HEK293 (cell line): ENCODE measurements at regions not wholly inside any gene's neighbourhood (a gene's known extent, or its start where the extent isn't known, plus 50 kb on each side); places are given as distances from the start of the nearest gene placed in this dataset.

Experiments used
- CTCF ChIA-PET: fragments of 350-600 bp; formaldehyde crosslinking; extraction: SDS; loops from one replicate; lab custom pipeline; 2021; ENCODE audit warnings: antibody characterized with exemption; lab: Yijun Ruan, JAX
- POLR2A ChIA-PET: fragments of 300-600 bp; formaldehyde crosslinking; extraction: SDS; loops from one replicate; lab custom pipeline; 2020; ENCODE audit warnings: antibody characterized with exemption, inconsistent platforms; lab: Yijun Ruan, JAX
- H3K27ac ChIP-seq: fragments of 200-500 bp; sonication (Bioruptor generic); 2 replicates; pipeline ENCODE4 v1.5.1; 2014; ENCODE audit warnings: low read depth, low read length, control low read depth, inconsistent platforms; ENCODE audit errors: extremely low read depth
- H3K36me3 ChIP-seq, 2 experiments: fragments of 200-500 bp in 1 of 2; sonication (Bioruptor generic) in 1 of 2; 1 replicate in 1 of 2; 2 replicates in 1 of 2; pipeline ENCODE4 v1.5.1; 2014 to 2017; ENCODE audit warnings: inconsistent platforms in 2 of 2, low read length in 2 of 2; ENCODE audit not compliant: control insufficient read depth in 2 of 2, insufficient read depth in 1 of 2
- H3K4me1 ChIP-seq: fragments of 200-500 bp; sonication (Bioruptor generic); 2 replicates; pipeline ENCODE4 v1.5.1; 2014; ENCODE audit warnings: mild to moderate bottlenecking, low read length, inconsistent platforms; ENCODE audit not compliant: control insufficient read depth, insufficient read depth
- H3K4me3 ChIP-seq: 2 replicates; pipeline ENCODE4 v1.5.1; 2011; ENCODE audit warnings: low read depth, mild to moderate bottlenecking, control low read depth, low read length, moderate library complexity
- H3K9me3 ChIP-seq: fragments of 200-500 bp; sonication (Bioruptor generic); 2 replicates; pipeline ENCODE4 v1.5.1; 2014; ENCODE audit warnings: low read depth, low read length, inconsistent platforms; ENCODE audit not compliant: control insufficient read depth, insufficient read depth
- BCL11B ChIP-seq: fragments of 450-650 bp; formaldehyde crosslinking; IDR thresholded peaks from 2 replicates; pipeline ENCODE4 v1.5.1; 2016; ENCODE audit warnings: low read depth, missing biosample characterization, missing genetic modification characterization
- EGR2 ChIP-seq: fragments of 450-650 bp; formaldehyde crosslinking; IDR thresholded peaks from 2 replicates; pipeline ENCODE4 v1.5.1; 2016; ENCODE audit warnings: low read depth, missing biosample characterization, missing genetic modification characterization
- KLF10 ChIP-seq: fragments of 450-650 bp; IDR thresholded peaks from 2 replicates; pipeline ENCODE4 v1.5.1; 2018; ENCODE audit warnings: missing biosample characterization, mild to moderate bottlenecking, missing genetic modification characterization
- MZF1 ChIP-seq: fragments of 450-650 bp; formaldehyde crosslinking; IDR thresholded peaks from 2 replicates; pipeline ENCODE4 v1.5.1; 2017; ENCODE audit warnings: missing biosample characterization, missing genetic modification characterization, borderline replicate concordance
- OSR2 ChIP-seq: fragments of 450-650 bp; formaldehyde crosslinking; IDR thresholded peaks from 2 replicates; pipeline ENCODE4 v1.5.1; 2016; ENCODE audit warnings: missing biosample characterization, missing genetic modification characterization
- ZNF174 ChIP-seq: fragments of 450-650 bp; formaldehyde crosslinking; IDR thresholded peaks from 2 replicates; pipeline ENCODE4 v1.5.0; 2017; ENCODE audit warnings: missing biosample characterization, mild to moderate bottlenecking, missing genetic modification characterization
- ZNF239 ChIP-seq: fragments of 450-650 bp; formaldehyde crosslinking; IDR thresholded peaks from 2 replicates; pipeline ENCODE4 v1.5.1; 2016; ENCODE audit warnings: missing biosample characterization, missing genetic modification characterization
- ZNF354C ChIP-seq: fragments of 450-650 bp; formaldehyde crosslinking; IDR thresholded peaks from 2 replicates; pipeline ENCODE4 v1.5.1; 2016; ENCODE audit warnings: missing biosample characterization, missing genetic modification characterization, low read depth, borderline replicate concordance
- ZNF510 ChIP-seq: fragments of 450-650 bp; formaldehyde crosslinking; IDR thresholded peaks from 2 replicates; pipeline ENCODE4 v1.5.1; 2018; ENCODE audit warnings: mild to moderate bottlenecking, missing genetic modification characterization, missing biosample characterization; ENCODE audit not compliant: insufficient replicate concordance
- ZNF623 ChIP-seq: fragments of 450-650 bp; formaldehyde crosslinking; IDR thresholded peaks from 2 replicates; pipeline ENCODE4 v1.5.1; 2016; ENCODE audit warnings: missing biosample characterization, missing genetic modification characterization
- TF ChIP-seq, protein P1 (sequence below): fragments of 450-650 bp; formaldehyde crosslinking; conservative IDR thresholded peaks from 2 replicates; pipeline ENCODE4 v1.5.1; 2016; ENCODE audit warnings: low read depth, missing biosample characterization, missing genetic modification characterization
- TF ChIP-seq, protein P2 (sequence below): fragments of 450-650 bp; IDR thresholded peaks from 2 replicates; pipeline ENCODE4 v1.5.1; 2018; ENCODE audit warnings: missing biosample characterization, missing genetic modification characterization
- TF ChIP-seq, protein P3 (sequence below): fragments of 450-650 bp; formaldehyde crosslinking; optimal IDR thresholded peaks from 2 replicates; pipeline ENCODE3; 2016; ENCODE audit warnings: missing biosample characterization, mild to moderate bottlenecking, missing genetic modification characterization
- TF ChIP-seq, protein P4 (sequence below): fragments of 450-650 bp; formaldehyde crosslinking; IDR thresholded peaks from 2 replicates; pipeline ENCODE4 v1.5.1; 2016; ENCODE audit warnings: missing biosample characterization, missing genetic modification characterization
- TF ChIP-seq, protein P5 (sequence below): fragments of 450-650 bp; formaldehyde crosslinking; IDR thresholded peaks from 2 replicates; pipeline ENCODE4 v1.5.1; 2017; ENCODE audit warnings: missing biosample characterization, missing genetic modification characterization
- TF ChIP-seq, protein P6 (sequence below): fragments of 450-650 bp; formaldehyde crosslinking; IDR thresholded peaks from 2 replicates; pipeline ENCODE4 v1.5.1; 2016; ENCODE audit warnings: missing biosample characterization, missing genetic modification characterization
- TF ChIP-seq, protein P7 (sequence below): fragments of 450-650 bp; formaldehyde crosslinking; IDR thresholded peaks from 2 replicates; pipeline ENCODE4 v1.5.1; 2017; ENCODE audit warnings: missing biosample characterization, mild to moderate bottlenecking, missing genetic modification characterization, moderate library complexity

DNA sequence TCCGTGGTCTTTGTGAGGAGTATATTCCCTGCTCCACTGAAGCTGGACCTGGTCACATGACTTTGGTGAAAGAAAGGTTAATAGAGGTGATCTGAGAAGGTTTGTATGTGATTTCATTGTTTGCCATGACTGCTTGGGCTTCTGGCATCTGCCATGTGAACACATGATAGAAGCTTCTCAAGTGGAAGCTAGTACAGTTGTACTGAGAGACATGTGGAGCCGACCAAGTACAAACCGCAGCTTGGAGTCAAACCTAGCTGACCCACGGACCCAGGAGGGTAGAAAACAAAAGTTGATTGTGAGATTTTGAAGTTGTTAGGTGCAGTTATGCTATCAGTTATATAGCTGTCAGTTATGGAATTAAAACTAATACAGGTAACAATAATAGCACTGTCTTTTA is 140.4 kb downstream of the CARTPT start:
- POLR2A ChIA-PET: no interaction called here
- TF ChIP-seq, protein P1, sequence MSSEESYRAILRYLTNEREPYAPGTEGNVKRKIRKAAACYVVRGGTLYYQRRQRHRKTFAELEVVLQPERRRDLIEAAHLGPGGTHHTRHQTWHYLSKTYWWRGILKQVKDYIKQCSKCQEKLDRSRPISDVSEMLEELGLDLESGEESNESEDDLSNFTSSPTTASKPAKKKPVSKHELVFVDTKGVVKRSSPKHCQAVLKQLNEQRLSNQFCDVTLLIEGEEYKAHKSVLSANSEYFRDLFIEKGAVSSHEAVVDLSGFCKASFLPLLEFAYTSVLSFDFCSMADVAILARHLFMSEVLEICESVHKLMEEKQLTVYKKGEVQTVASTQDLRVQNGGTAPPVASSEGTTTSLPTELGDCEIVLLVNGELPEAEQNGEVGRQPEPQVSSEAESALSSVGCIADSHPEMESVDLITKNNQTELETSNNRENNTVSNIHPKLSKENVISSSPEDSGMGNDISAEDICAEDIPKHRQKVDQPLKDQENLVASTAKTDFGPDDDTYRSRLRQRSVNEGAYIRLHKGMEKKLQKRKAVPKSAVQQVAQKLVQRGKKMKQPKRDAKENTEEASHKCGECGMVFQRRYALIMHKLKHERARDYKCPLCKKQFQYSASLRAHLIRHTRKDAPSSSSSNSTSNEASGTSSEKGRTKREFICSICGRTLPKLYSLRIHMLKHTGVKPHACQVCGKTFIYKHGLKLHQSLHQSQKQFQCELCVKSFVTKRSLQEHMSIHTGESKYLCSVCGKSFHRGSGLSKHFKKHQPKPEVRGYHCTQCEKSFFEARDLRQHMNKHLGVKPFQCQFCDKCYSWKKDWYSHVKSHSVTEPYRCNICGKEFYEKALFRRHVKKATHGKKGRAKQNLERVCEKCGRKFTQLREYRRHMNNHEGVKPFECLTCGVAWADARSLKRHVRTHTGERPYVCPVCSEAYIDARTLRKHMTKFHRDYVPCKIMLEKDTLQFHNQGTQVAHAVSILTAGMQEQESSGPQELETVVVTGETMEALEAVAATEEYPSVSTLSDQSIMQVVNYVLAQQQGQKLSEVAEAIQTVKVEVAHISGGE (tag by site-specific recombination): no peak
- TF ChIP-seq ZNF510 (tag by site-specific recombination): no peak
- TF ChIP-seq ZNF623: no peak
- TF ChIP-seq, protein P2, sequence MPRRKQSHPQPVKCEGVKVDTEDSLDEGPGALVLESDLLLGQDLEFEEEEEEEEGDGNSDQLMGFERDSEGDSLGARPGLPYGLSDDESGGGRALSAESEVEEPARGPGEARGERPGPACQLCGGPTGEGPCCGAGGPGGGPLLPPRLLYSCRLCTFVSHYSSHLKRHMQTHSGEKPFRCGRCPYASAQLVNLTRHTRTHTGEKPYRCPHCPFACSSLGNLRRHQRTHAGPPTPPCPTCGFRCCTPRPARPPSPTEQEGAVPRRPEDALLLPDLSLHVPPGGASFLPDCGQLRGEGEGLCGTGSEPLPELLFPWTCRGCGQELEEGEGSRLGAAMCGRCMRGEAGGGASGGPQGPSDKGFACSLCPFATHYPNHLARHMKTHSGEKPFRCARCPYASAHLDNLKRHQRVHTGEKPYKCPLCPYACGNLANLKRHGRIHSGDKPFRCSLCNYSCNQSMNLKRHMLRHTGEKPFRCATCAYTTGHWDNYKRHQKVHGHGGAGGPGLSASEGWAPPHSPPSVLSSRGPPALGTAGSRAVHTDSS (tag by site-specific recombination): no peak
- TF ChIP-seq, protein P3, sequence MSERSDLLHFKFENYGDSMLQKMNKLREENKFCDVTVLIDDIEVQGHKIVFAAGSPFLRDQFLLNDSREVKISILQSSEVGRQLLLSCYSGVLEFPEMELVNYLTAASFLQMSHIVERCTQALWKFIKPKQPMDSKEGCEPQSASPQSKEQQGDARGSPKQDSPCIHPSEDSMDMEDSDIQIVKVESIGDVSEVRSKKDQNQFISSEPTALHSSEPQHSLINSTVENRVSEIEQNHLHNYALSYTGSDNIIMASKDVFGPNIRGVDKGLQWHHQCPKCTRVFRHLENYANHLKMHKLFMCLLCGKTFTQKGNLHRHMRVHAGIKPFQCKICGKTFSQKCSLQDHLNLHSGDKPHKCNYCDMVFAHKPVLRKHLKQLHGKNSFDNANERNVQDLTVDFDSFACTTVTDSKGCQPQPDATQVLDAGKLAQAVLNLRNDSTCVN (tag by site-specific recombination): no peak
- TF ChIP-seq KLF10 (tag by site-specific recombination): no peak
- no peak for TF ChIP-seq ZNF354C
- TF ChIP-seq, protein P4, sequence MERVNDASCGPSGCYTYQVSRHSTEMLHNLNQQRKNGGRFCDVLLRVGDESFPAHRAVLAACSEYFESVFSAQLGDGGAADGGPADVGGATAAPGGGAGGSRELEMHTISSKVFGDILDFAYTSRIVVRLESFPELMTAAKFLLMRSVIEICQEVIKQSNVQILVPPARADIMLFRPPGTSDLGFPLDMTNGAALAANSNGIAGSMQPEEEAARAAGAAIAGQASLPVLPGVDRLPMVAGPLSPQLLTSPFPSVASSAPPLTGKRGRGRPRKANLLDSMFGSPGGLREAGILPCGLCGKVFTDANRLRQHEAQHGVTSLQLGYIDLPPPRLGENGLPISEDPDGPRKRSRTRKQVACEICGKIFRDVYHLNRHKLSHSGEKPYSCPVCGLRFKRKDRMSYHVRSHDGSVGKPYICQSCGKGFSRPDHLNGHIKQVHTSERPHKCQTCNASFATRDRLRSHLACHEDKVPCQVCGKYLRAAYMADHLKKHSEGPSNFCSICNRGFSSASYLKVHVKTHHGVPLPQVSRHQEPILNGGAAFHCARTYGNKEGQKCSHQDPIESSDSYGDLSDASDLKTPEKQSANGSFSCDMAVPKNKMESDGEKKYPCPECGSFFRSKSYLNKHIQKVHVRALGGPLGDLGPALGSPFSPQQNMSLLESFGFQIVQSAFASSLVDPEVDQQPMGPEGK: no peak
- Histone ChIP-seq H3K27ac (no peak overlapping the region), H3K9me3 (no peaks in the 10 kb centered on the region; the same call in 1 of the 2 replicates), H3K36me3 (no peaks in the 10 kb centered on the region), H3K4me3 (no peak overlapping the region), H3K4me1 (no peaks in the 10 kb centered on the region)
- CTCF ChIA-PET: interaction anchor here (0.7 kb wide), 1 partner anchor 23 kb away, joined by 3 read pairs; no protein-coding TSS in a partner anchor

DNA sequence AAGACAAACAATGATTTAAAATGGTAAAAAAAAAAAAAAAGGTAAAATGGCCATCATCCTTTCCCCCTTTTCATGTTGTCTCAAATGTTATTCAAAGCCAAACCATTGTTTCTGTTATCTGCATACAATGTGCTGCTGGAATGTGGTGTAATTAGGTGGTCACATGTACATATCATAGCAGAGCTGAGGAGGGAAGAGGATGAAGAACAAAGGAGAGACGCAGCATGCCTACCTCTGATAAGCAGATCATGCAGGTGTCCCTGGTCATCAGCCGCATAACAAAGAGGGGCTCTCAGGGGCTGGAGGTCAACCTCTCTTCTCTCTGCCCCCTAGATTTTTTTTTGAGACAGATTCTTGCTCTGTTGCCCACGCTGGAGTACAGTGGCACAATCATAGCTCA is 141.0 kb downstream of the CARTPT start:
- no peak overlapping the region for H3K4me3 ChIP-seq
- H3K9me3 ChIP-seq: no peaks in the 10 kb centered on the region; the same call in 1 of the 2 replicates
- H3K4me1 ChIP-seq: no peaks in the 10 kb centered on the region
- ChIA-PET CTCF (interaction anchor here (0.6 to 0.7 kb wide), 2 partner anchors 24 to 155 kb away, joined by 3 read pairs; no protein-coding TSS in a partner anchor), POLR2A (no interaction called here)
- H3K36me3 ChIP-seq: no peaks in the 10 kb centered on the region
- no peak for TF ChIP-seq BCL11B (tag by site-specific recombination)
- no peak for TF ChIP-seq MZF1 (tag by site-specific recombination)
- TF ChIP-seq ZNF239 (tag by site-specific recombination): no peak
- TF ChIP-seq, protein P5, sequence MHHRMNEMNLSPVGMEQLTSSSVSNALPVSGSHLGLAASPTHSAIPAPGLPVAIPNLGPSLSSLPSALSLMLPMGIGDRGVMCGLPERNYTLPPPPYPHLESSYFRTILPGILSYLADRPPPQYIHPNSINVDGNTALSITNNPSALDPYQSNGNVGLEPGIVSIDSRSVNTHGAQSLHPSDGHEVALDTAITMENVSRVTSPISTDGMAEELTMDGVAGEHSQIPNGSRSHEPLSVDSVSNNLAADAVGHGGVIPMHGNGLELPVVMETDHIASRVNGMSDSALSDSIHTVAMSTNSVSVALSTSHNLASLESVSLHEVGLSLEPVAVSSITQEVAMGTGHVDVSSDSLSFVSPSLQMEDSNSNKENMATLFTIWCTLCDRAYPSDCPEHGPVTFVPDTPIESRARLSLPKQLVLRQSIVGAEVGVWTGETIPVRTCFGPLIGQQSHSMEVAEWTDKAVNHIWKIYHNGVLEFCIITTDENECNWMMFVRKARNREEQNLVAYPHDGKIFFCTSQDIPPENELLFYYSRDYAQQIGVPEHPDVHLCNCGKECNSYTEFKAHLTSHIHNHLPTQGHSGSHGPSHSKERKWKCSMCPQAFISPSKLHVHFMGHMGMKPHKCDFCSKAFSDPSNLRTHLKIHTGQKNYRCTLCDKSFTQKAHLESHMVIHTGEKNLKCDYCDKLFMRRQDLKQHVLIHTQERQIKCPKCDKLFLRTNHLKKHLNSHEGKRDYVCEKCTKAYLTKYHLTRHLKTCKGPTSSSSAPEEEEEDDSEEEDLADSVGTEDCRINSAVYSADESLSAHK: no peak
- TF ChIP-seq OSR2 (tag by site-specific recombination): no peak
- TF ChIP-seq, protein P6, sequence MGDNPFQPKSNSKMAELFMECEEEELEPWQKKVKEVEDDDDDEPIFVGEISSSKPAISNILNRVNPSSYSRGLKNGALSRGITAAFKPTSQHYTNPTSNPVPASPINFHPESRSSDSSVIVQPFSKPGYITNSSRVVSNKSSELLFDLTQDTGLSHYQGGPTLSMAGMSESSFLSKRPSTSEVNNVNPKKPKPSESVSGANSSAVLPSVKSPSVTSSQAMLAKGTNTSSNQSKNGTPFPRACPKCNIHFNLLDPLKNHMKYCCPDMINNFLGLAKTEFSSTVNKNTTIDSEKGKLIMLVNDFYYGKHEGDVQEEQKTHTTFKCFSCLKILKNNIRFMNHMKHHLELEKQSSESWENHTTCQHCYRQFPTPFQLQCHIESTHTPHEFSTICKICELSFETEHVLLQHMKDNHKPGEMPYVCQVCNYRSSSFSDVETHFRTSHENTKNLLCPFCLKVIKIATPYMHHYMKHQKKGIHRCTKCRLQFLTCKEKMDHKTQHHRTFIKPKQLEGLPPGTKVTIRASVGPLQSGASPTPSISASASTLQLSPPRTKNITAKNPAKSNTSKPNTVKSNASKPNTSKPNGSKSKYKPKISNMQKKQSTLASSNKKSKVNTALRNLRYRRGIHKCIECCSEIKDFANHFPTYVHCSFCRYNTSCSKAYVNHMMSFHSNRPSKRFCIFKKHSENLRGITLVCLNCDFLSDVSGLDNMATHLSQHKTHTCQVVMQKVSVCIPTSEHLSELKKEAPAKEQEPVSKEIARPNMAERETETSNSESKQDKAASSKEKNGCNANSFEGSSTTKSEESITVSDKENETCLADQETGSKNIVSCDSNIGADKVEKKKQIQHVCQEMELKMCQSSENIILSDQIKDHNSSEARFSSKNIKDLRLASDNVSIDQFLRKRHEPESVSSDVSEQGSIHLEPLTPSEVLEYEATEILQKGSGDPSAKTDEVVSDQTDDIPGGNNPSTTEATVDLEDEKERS: no peak
- TF ChIP-seq, protein P7, sequence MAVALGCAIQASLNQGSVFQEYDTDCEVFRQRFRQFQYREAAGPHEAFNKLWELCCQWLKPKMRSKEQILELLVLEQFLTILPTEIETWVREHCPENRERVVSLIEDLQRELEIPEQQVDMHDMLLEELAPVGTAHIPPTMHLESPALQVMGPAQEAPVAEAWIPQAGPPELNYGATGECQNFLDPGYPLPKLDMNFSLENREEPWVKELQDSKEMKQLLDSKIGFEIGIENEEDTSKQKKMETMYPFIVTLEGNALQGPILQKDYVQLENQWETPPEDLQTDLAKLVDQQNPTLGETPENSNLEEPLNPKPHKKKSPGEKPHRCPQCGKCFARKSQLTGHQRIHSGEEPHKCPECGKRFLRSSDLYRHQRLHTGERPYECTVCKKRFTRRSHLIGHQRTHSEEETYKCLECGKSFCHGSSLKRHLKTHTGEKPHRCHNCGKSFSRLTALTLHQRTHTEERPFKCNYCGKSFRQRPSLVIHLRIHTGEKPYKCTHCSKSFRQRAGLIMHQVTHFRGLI (tag by site-specific recombination): no peak
- no peak for TF ChIP-seq ZNF174 (tag by site-specific recombination)
- no peak for TF ChIP-seq EGR2 (tag by site-specific recombination)
- no peak overlapping the region for H3K27ac ChIP-seq
